Ovary (tissue), 7 donors: ENCODE measurements at regions not wholly inside any gene's neighbourhood (a gene's known extent, or its start where the extent isn't known, plus 50 kb on each side); places are given as distances from the start of the nearest gene placed in this dataset. TPM values are rescaled to one million over a fixed set of nuclear protein-coding genes. Genes with fewer than 3 reads are reported as not detected.

ENCODE experiments used
- DNase-seq, 5 donors: peaks; one replicate each; pipeline ENCODE4 v3.0.0-alpha.2; 2019 to 2020
- H3K27ac ChIP-seq, 2 donors: fragments of 200-600 bp; one replicate each; pipeline versions ENCODE4 v1.5.1 to v1.8.0; 2019 to 2022
- H3K27me3 ChIP-seq: fragments of 200-600 bp; one replicate; pipeline ENCODE4 v1.8.0; 2022
- H3K36me3 ChIP-seq: fragments of 200-600 bp; sonication (generic); one replicate; pipeline ENCODE4 v1.5.1; 2019
- H3K4me1 ChIP-seq: one replicate; pipeline ENCODE4 v1.8.1; 2013; ENCODE audit warnings: mild to moderate bottlenecking, moderate library complexity; ENCODE audit not compliant: insufficient read depth
- H3K4me3 ChIP-seq: fragments of 200-600 bp; sonication (generic); one replicate; pipeline ENCODE4 v1.5.1; 2017
- H3K9me3 ChIP-seq, 2 donors: fragments of 200-600 bp in 1 of 2; sonication (generic) in 1 of 2; one replicate each; pipeline versions ENCODE4 v1.5.1 to v1.8.1; 2013 to 2019; ENCODE audit warnings: mild to moderate bottlenecking in 1 of 2, moderate library complexity in 1 of 2
- EP300 ChIP-seq: sonication (generic); formaldehyde crosslinking; IDR thresholded peaks from one replicate; pipeline ENCODE4 v1.6.1; 2017; ENCODE audit warnings: antibody characterized with exemption
- POLR2A ChIP-seq: fragments of 450-650 bp; IDR thresholded peaks from one replicate; pipeline ENCODE4 v1.6.1; 2017; ENCODE audit warnings: antibody characterized with exemption, mild to moderate bottlenecking, moderate library complexity
- WGBS, 3 donors: extraction: QIAGEN DNeasy Blood & Tissue Kit in 1 of 3; methylation state at CpG; one replicate each; pipeline versions ENCODE4 v1.1.5 to v1.1.7; 2013 to 2017; 5-methylcytosine and 5-hydroxymethylcytosine counted together
- intact Hi-C, 4 donors: fragments of 100-400 bp; cut with DNase I; formaldehyde crosslinking; loops; one replicate each; pipeline versions ENCODE4 v1.11.0 to v1.15.1; 2022 to 2023
- small RNA-seq: library from RNA; depleted of rRNA; stranded (forward); fragments of <200 nt; gene quantifications from one replicate; pipeline ENCODE3, GENCODE V24; 2016
- TF ChIP-seq, protein P1 (sequence below), 3 donors: fragments of 450-650 bp in 2 of 3; fragments of 200-600 bp in 1 of 3; IDR thresholded peaks; one replicate each; pipeline versions ENCODE4 v1.5.1 to v1.8.0; 2016 to 2022; ENCODE audit warnings: antibody characterized with exemption in 3 of 3, mild to moderate bottlenecking in 1 of 3
- donor health status: DM: no; HTN: no; CAD: no; lungs with moderate emphysema.
- donor health status: DM: no; HTN: no; CAD: no.
- donor health status: Bipolar disorder and iron deficiency.
- donor health status: DM: no; HTN: no; CAD: no.
- donor health status: DM: yes; HTN: yes; CAD: no.

DNA sequence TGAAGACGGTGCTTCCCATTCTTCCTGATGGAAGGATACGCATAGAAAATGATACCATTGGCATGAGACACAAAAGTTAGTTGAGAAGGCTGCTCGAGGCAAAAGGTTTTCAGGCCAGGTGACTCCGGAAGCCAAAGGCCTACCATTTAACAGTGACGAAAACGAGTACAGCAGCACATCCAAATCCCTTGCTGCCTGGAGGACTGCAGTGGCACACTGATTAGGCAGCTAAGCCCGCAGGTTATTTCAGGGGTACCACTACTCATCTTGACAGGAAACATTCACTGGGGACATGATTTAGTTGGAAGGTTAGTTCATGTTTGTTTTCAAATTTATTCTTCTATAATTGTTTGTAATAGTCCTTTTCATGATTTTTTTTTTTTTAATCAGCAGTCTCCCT is 59.9 kb upstream of the BCHE start:
- TF ChIP-seq, protein P1, sequence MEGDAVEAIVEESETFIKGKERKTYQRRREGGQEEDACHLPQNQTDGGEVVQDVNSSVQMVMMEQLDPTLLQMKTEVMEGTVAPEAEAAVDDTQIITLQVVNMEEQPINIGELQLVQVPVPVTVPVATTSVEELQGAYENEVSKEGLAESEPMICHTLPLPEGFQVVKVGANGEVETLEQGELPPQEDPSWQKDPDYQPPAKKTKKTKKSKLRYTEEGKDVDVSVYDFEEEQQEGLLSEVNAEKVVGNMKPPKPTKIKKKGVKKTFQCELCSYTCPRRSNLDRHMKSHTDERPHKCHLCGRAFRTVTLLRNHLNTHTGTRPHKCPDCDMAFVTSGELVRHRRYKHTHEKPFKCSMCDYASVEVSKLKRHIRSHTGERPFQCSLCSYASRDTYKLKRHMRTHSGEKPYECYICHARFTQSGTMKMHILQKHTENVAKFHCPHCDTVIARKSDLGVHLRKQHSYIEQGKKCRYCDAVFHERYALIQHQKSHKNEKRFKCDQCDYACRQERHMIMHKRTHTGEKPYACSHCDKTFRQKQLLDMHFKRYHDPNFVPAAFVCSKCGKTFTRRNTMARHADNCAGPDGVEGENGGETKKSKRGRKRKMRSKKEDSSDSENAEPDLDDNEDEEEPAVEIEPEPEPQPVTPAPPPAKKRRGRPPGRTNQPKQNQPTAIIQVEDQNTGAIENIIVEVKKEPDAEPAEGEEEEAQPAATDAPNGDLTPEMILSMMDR (IDR thresholded peaks at IDR 0.05) = no peak
- TF ChIP-seq POLR2A = no peak
- no peak for TF ChIP-seq EP300
- no peak for DNase-seq
- Histone ChIP-seq H3K4me1 (no peaks in the 10 kb centered on the region), H3K36me3 (no peaks in the 10 kb centered on the region), H3K27ac (no peak overlapping the region), H3K4me3 (no peak overlapping the region), H3K9me3 (no peaks in the 10 kb centered on the region), H3K27me3 (no peaks in the 10 kb centered on the region)
- WGBS, 3 donors = 77 to 82% (median 80%) methylated on average over 7 of the region's 7 CpGs
- intact Hi-C loops = no loop called here

DNA sequence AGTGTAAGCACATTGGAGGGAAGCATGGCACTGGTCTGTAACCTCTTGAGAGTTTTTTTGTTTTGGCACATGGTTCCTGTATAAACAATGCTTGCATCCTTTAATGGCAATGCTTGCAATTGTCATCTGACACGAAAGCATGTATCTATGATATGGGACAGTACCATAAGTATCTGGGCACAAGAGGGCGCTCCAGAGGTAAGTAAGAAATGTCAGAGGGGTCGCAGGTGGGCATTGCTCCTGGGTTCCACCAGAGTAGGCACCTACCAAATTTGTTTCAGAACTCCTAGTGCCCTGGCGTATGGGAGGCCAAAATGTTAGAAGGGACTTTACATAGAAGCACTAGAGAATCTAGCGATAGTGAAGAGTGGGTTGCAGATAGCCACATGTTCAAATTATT is 58.7 kb upstream of the BCHE start:
- TF ChIP-seq, protein P1 (IDR thresholded peaks at IDR 0.05) = no peak
- TF ChIP-seq POLR2A (no peak), EP300 (no peak)
- H3K9me3 ChIP-seq = no peaks in the 10 kb centered on the region
- no peak for DNase-seq
- intact Hi-C loops = no loop called here
- no peaks in the 10 kb centered on the region for H3K27me3 ChIP-seq
- no peak overlapping the region for H3K27ac ChIP-seq
- H3K36me3 ChIP-seq = no peaks in the 10 kb centered on the region
- 51 to 56% (median 53%) methylated on average over 5 of the region's 5 CpGs for WGBS, 3 donors
- H3K4me1 ChIP-seq = no peaks in the 10 kb centered on the region
- H3K4me3 ChIP-seq = no peak overlapping the region

DNA sequence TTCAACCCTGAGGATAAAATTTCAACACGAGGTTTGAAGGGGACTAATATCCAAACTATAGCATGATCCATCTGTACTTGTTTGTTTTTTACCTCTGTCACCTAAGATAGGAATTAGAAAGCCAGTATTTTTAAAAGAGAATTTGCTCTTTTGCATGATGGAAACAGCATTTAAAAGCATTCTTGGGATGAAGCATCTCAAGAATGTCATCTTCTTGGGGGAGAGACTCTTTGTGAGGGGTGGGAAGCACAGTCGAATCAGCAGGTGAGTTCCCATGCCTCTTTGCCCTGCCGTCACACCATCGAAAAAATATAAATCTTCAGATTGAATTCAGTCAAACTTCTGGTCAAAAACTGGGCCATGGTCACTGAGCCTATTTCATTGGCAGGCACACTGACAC is 55.3 kb upstream of the BCHE start:
- Histone ChIP-seq H3K36me3 (no peaks in the 10 kb centered on the region), H3K27me3 (no peaks in the 10 kb centered on the region), H3K27ac (no peak overlapping the region), H3K4me1 (no peaks in the 10 kb centered on the region), H3K4me3 (no peak overlapping the region), H3K9me3 (no peaks in the 10 kb centered on the region)
- TF ChIP-seq, protein P1 (IDR thresholded peaks at IDR 0.05) = no peak
- TF ChIP-seq EP300 = no peak
- no peak for DNase-seq
- intact Hi-C loops = no loop called here
- 62 to 76% (median 63%) methylated on average over 4 of the region's 4 CpGs for WGBS, 3 donors

Small RNAs in the stretch of these regions (small RNA-seq; reads per million reads assigned to genes)
- not detected for gene AC069439.1
- gene AC072046.1 = not detected
- gene AC072046.2 = not detected
- gene MTND4LP10 = not detected
- gene RN7SKP298 = not detected
